K562 (cell line): ENCODE measurements at regions not wholly inside any gene's neighbourhood (a gene's known extent, or its start where the extent isn't known, plus 50 kb on each side); places are given as distances from the start of the nearest gene placed in this dataset. TPM values are rescaled to one million over a fixed set of nuclear protein-coding genes. Genes with fewer than 3 reads are reported as not detected.

ENCODE experiments used
- ATAC-seq: fragments of 200-7000 bp; cut with Tn5 transposase; 3 replicates; pipeline ENCODE4 v1.9.1; 2020; ENCODE audit warnings: moderate library complexity
- BruUV-seq: library from RNA; stranded (reverse); fragments of 400-500 nt; replicated peaks from 2 replicates; lab custom pipeline; 2021; lab: Mats Ljungman, UMichigan
- CTCF ChIA-PET: fragments of 300-600 bp; formaldehyde crosslinking; extraction: SDS; loops from one replicate; lab custom pipeline; 2021; ENCODE audit warnings: low intra/inter-chr PET ratio; lab: Yijun Ruan, JAX
- POLR2A ChIA-PET: fragments of 300-600, 350-650 bp; sonication (Branson Sonifier 250); formaldehyde crosslinking; extraction: SDS; loops from one replicate; lab custom pipeline; 2021; ENCODE audit warnings: antibody characterized with exemption, inconsistent platforms; lab: Yijun Ruan, JAX
- DNase-seq, 4 experiments: peaks; one replicate each; pipeline versions ENCODE4 v3.0.0 to v3.0.0-alpha.2; 2011 to 2018; ENCODE audit warnings: low spot score in 3 of 4, mixed read lengths in 3 of 4; ENCODE audit errors: extremely low read depth in 1 of 4
- FAIRE-seq: peaks from 2 replicates; lab custom pipeline; 2011; peaks lifted over from hg19 to GRCh38; lab: Jason Lieb, UNC
- H2AFZ ChIP-seq: 2 replicates; pipeline ENCODE4 v1.6.0; 2011; ENCODE audit warnings: low read depth, low read length, control low read depth, inconsistent platforms
- H3K27ac ChIP-seq: fragments of 200-600 bp; 3 replicates; pipeline ENCODE4 v1.8.0; 2011; ENCODE audit warnings: low read depth, mild to moderate bottlenecking, control low read depth, inconsistent platforms, low read length, moderate library complexity, mixed read lengths; ENCODE audit errors: extremely low read depth
- H3K27me3 ChIP-seq, 2 experiments: fragments of 300-600 bp in 1 of 2; 2 replicates in 1 of 2; 3 replicates in 1 of 2; pipeline versions ENCODE4 v1.6.0 to v1.8.0; 2011; ENCODE audit warnings: inconsistent platforms in 2 of 2, low read length in 2 of 2, mild to moderate bottlenecking in 1 of 2, mixed read lengths in 1 of 2, moderate library complexity in 1 of 2; ENCODE audit not compliant: control insufficient read depth in 2 of 2, insufficient read depth in 2 of 2
- H3K36me3 ChIP-seq: fragments of 300-600 bp; 3 replicates; pipeline ENCODE4 v1.8.0; 2011; ENCODE audit warnings: mild to moderate bottlenecking, low read length, inconsistent platforms; ENCODE audit not compliant: control insufficient read depth, insufficient read depth
- H3K4me1 ChIP-seq, 2 experiments: fragments of 200-600 bp in 1 of 2; replicated peaks in 1 of 2; 2 replicates in 1 of 2; 3 replicates in 1 of 2; pipeline versions ENCODE4 v1.5.1 to v1.8.0; 2011; ENCODE audit warnings: inconsistent platforms in 2 of 2, low read length in 2 of 2, mild to moderate bottlenecking in 1 of 2, mixed read lengths in 1 of 2, moderate library complexity in 1 of 2; ENCODE audit not compliant: control insufficient read depth in 2 of 2, insufficient read depth in 2 of 2
- H3K4me2 ChIP-seq: 2 replicates; pipeline ENCODE4 v1.6.1; 2011; ENCODE audit warnings: low read length, control low read depth, inconsistent platforms, mixed read lengths; ENCODE audit not compliant: insufficient read depth
- H3K4me3 ChIP-seq: fragments of 200-600 bp; sonication (generic), shearing (Covaris generic); 2 replicates; pipeline ENCODE4 v1.5.1; 2016; ENCODE audit warnings: control low read depth, inconsistent platforms
- H3K79me2 ChIP-seq: fragments of 200-600 bp; 3 replicates; pipeline ENCODE4 v1.8.0; 2011; ENCODE audit warnings: low read length, inconsistent platforms; ENCODE audit not compliant: control insufficient read depth, insufficient read depth
- H3K9ac ChIP-seq, 2 experiments: 2 replicates each; pipeline versions ENCODE4 v1.6.0 to v1.6.1; 2011; ENCODE audit warnings: low read depth in 2 of 2, low read length in 2 of 2, control low read depth in 1 of 2, inconsistent platforms in 1 of 2, mild to moderate bottlenecking in 1 of 2, mixed read lengths in 1 of 2; ENCODE audit not compliant: insufficient read depth in 1 of 2
- H3K9me1 ChIP-seq: one replicate; pipeline ENCODE4 v1.6.0; 2011; ENCODE audit warnings: inconsistent platforms, mild to moderate bottlenecking, low read length, moderate library complexity; ENCODE audit not compliant: control insufficient read depth, insufficient read depth
- H3K9me3 ChIP-seq: replicated peaks from 2 replicates; pipeline ENCODE4 v1.5.1; 2011; ENCODE audit warnings: low read depth, low read length, inconsistent platforms; ENCODE audit not compliant: control insufficient read depth, insufficient read depth
- H4K20me1 ChIP-seq: replicated peaks from 2 replicates; pipeline ENCODE4 v1.6.1; 2011; ENCODE audit warnings: low read length, inconsistent platforms, mixed read lengths; ENCODE audit not compliant: control insufficient read depth, insufficient read depth
- ARID1B ChIP-seq: fragments of 450-650 bp; IDR thresholded peaks from 2 replicates; pipeline ENCODE4 v1.6.1; 2016; ENCODE audit warnings: antibody characterized with exemption, mild to moderate bottlenecking, inconsistent platforms
- CXXC5 ChIP-seq: fragments of 250-450 bp; sonication (Bioruptor Pico); IDR thresholded peaks from 2 replicates; pipeline ENCODE4 v1.8.0; 2022; ENCODE audit warnings: inconsistent platforms, mild to moderate bottlenecking, moderate library complexity
- KAT7 ChIP-seq: sonication (generic); formaldehyde crosslinking; IDR thresholded peaks from 2 replicates; pipeline ENCODE4 v1.8.0; 2022; ENCODE audit warnings: missing genetic modification reagents, mild to moderate bottlenecking, borderline replicate concordance
- LCOR ChIP-seq: sonication (generic); formaldehyde crosslinking; IDR thresholded peaks from 2 replicates; pipeline ENCODE4 v1.8.0; 2022; ENCODE audit warnings: mild to moderate bottlenecking, missing genetic modification reagents
- LEF1 ChIP-seq: fragments of 450-650 bp; IDR thresholded peaks from 2 replicates; pipeline ENCODE4 v1.6.1; 2016; ENCODE audit warnings: mild to moderate bottlenecking
- MXD1 ChIP-seq: fragments of 250-450 bp; sonication (Bioruptor Pico); IDR thresholded peaks from 2 replicates; pipeline ENCODE4 v1.8.0; 2021; ENCODE audit warnings: borderline replicate concordance, mild to moderate bottlenecking, moderate library complexity; ENCODE audit not compliant: poor library complexity, severe bottlenecking
- NCOA2 ChIP-seq, 2 experiments: fragments of 450-650 bp; IDR thresholded peaks; 2 replicates each; pipeline ENCODE4 v1.6.1; 2018; ENCODE audit warnings: mild to moderate bottlenecking in 2 of 2, moderate library complexity in 1 of 2; ENCODE audit not compliant: partially characterized antibody in 2 of 2
- SAFB ChIP-seq: fragments of 200-400 bp; formaldehyde crosslinking; IDR thresholded peaks from 2 replicates; pipeline ENCODE4 v1.6.1; 2017; ENCODE audit warnings: low read depth, low read length, borderline replicate concordance
- ZKSCAN8 ChIP-seq: fragments of 200-800 bp; sonication (Bioruptor generic); IDR thresholded peaks from 2 replicates; pipeline ENCODE4 v1.6.1; 2016; ENCODE audit warnings: missing genetic modification characterization, missing compliant biosample characterization
- WGBS: fragments of 100-300 bp; shearing (Covaris generic); methylation state at CpG from one replicate; pipeline ENCODE4 v1.1.6; 2016; ENCODE audit warnings: low coverage, mixed read lengths; ENCODE audit not compliant: insufficient coverage; ENCODE audit errors: missing lambda C conversion rate; 5-methylcytosine and 5-hydroxymethylcytosine counted together
- in situ Hi-C: fragments of 300-500 bp; cut with MboI; formaldehyde crosslinking; loops from 4 replicates; pipeline ENCODE4 v1.15.0; 2018; ENCODE audit warnings: inconsistent platforms, mixed read lengths
- intact Hi-C: fragments of 100-400 bp; cut with micrococcal nuclease; formaldehyde crosslinking; loops from 2 replicates; pipeline ENCODE4 v1.14.2; 2022
- small RNA-seq: library from RNA; depleted of rRNA; stranded (forward); fragments of <200 nt; gene quantifications from one replicate; pipeline ENCODE3, GENCODE V24; 2014

DNA sequence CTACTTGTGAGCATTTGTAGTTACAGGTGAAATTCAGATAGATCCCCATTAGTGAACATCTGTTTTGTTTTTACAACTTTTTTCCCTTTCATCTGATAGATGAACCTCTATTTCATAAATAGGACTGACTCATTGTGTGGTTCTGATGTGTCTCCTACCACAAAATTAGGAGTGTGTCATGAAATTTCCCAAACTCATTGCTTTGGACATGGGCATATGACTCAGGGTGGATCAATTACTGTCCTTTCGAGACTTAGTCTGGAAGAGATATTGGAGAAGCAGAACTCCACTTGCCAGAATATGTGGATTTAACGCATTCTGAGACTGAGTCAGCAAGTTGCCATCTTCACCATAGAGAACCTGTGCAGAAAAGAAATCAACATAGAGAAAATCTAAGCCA lies 53.5 kb upstream of the PCDH10 start (continued):
- no peak for TF ChIP-seq MXD1 (CRISPR knock-in tag)
- TF ChIP-seq KAT7 (CRISPR knock-in tag) = no peak

- CTCF ChIA-PET = no interaction called here
- FAIRE-seq = no peak
- DNase-seq = no peak
These were observed 52.1 kb upstream of the PCDH10 start for GRCh38 chr4:133096972-133097371.

More at GRCh38 chr4:133096972-133097371, 52.1 kb upstream of the PCDH10 start:
- intact Hi-C loops = no loop called here
- ATAC-seq = no peak
- POLR2A ChIA-PET = no interaction called here
- no peaks in the 10 kb centered on the region for H3K4me1 ChIP-seq
- no peak overlapping the region for H3K4me3 ChIP-seq
- TF ChIP-seq LCOR (CRISPR knock-in tag) (no peak), NCOA2 (IDR thresholded peaks at IDR 0.05; ENCODE audit: partially characterized antibody in 2 of 2) (no peak), LEF1 (no peak), CXXC5 (CRISPR knock-in tag) (no peak), SAFB (no peak), ZKSCAN8 (CRISPR knock-in tag) (no peak), ARID1B (no peak)
- no peaks in the 10 kb centered on the region for H3K27me3 ChIP-seq
- H3K27ac ChIP-seq = no peak overlapping the region
- H3K79me2 ChIP-seq = no peaks in the 10 kb centered on the region
- H3K36me3 ChIP-seq = no peaks in the 10 kb centered on the region
- no peaks in the 10 kb centered on the region for H4K20me1 ChIP-seq
- H3K4me2 ChIP-seq = no peak overlapping the region
- no peak overlapping the region for H3K9ac ChIP-seq
- no peak overlapping the region for H2AFZ ChIP-seq
- no peaks in the 10 kb centered on the region for H3K9me1 ChIP-seq
- in situ Hi-C loops = no loop called here
- WGBS = 0% methylated on average over 1 of the region's 1 CpG
- no peaks in the 10 kb centered on the region for H3K9me3 ChIP-seq
- BruUV-seq = no TSS peak

Small RNAs in the stretch of these regions (small RNA-seq; reads per million reads assigned to genes)
- gene AC096711.1 = not detected
